ENCODE measurements at regions not wholly inside any gene's neighbourhood (a gene's known extent, or its start where the extent isn't known, plus 50 kb on each side); places are given as distances from the start of the nearest gene placed in this dataset.

DNA sequence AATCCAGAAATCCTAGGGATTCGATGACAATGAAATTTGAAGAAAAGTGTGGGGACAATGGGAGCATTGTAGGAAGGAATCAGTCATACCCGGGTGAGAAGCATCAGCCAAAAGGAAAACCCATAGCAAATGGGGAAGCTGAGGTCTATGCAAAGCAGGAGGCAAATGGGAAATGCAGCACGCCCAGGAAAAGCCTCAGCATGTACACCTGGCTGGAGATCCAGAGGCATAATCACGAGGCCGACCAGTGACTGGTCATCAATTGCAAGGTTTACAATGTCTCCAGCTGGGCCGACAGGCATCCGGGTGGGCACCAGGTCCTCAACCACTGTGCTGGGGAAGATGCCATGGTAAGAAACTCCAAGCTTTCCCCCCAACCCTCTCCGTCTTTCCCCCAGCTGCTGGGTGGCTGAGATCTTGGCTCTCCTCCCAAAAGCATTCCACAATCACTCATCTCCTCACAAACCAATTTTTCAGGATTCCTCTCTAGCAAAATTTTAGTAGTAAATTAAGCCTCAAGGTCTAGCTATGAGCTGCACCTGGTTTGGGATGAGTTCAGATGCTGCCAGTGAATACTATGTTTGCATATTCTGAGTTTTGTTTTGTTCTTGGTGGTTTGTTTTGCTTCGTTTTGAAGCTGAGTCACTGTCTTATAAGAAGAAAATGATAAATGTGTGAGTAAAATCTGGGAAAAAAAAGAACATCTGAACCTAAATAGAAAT, 98.0 kb upstream of the OR5AK2 start:
- H3K9me3 ChIP-seq: no peaks in the 10 kb centered on the region
- no peak overlapping the region for H3K27ac ChIP-seq
- intact Hi-C loops (cut with DNase I): no loop called here
- TF ChIP-seq, protein P1, sequence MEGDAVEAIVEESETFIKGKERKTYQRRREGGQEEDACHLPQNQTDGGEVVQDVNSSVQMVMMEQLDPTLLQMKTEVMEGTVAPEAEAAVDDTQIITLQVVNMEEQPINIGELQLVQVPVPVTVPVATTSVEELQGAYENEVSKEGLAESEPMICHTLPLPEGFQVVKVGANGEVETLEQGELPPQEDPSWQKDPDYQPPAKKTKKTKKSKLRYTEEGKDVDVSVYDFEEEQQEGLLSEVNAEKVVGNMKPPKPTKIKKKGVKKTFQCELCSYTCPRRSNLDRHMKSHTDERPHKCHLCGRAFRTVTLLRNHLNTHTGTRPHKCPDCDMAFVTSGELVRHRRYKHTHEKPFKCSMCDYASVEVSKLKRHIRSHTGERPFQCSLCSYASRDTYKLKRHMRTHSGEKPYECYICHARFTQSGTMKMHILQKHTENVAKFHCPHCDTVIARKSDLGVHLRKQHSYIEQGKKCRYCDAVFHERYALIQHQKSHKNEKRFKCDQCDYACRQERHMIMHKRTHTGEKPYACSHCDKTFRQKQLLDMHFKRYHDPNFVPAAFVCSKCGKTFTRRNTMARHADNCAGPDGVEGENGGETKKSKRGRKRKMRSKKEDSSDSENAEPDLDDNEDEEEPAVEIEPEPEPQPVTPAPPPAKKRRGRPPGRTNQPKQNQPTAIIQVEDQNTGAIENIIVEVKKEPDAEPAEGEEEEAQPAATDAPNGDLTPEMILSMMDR (IDR thresholded peaks at IDR 0.05): no peak
- H3K27me3 ChIP-seq (ENCODE audit: low read depth): no peaks in the 10 kb centered on the region
- H3K4me3 ChIP-seq: no peak overlapping the region
- H3K4me1 ChIP-seq: peaks cover 3% of the 10 kb centered on the region
- no peaks in the 10 kb centered on the region for H3K36me3 ChIP-seq
- ATAC-seq (no peak), DNase-seq (no peak)

DNA sequence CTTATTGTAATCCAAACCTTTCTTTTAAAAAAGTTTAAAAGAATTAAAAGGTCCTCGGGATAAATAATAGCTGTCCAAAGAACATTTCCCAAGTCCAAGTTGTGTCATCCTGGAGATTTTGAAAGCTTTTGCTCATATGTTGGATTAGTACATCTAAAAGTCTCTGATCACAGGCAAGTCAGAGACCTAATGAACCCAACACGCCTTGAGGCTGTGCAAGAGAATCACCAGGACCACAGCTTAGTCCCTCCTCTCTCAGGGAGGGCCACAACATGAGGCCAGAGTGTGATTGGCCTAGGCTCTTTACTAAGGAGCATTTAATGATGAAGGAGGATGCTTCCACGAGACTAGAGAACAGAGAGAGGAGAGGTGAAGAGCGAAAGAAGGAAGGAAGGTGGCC, 98.7 kb upstream of the OR5AK2 start:
- DNase-seq (no peak), ATAC-seq (no peak)
- intact Hi-C loops (cut with DNase I): no loop called here
- H3K4me1 ChIP-seq: peaks cover 5% of the 10 kb centered on the region
- no peak overlapping the region for H3K4me3 ChIP-seq
- H3K27me3 ChIP-seq (ENCODE audit: low read depth): no peaks in the 10 kb centered on the region
- no peaks in the 10 kb centered on the region for H3K9me3 ChIP-seq
- no peaks in the 10 kb centered on the region for H3K36me3 ChIP-seq
- H3K27ac ChIP-seq: no peak overlapping the region
- TF ChIP-seq, protein P1 (IDR thresholded peaks at IDR 0.05): no peak

DNA sequence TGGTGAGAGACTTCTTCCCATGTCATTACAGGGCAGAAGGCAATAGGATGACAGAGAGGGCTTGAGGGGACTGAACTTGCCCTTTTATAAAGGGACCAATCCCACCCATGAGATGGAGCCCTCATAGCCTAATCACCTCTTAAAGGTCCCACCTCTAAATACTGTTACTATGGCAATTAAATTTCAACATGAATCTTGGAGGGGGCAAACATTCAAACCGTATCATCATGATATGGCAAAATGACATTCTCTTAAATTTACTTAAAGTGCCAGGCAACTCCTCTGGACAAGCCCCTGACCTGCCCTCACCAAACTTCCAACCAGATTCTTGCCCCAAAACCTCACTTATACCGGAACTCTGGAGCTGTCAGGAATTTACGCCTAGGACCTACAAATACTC, 100.8 kb upstream of the OR5AK2 start:
- TF ChIP-seq, protein P1 (IDR thresholded peaks at IDR 0.05): no peak
- ATAC-seq (no peak), DNase-seq (no peak)
- peaks cover 12% of the 10 kb centered on the region for H3K4me1 ChIP-seq
- H3K27me3 ChIP-seq (ENCODE audit: low read depth): no peaks in the 10 kb centered on the region
- no peaks in the 10 kb centered on the region for H3K9me3 ChIP-seq
- H3K36me3 ChIP-seq: no peaks in the 10 kb centered on the region
- no peak overlapping the region for H3K4me3 ChIP-seq
- intact Hi-C loops (cut with DNase I): no loop called here
- no peak overlapping the region for H3K27ac ChIP-seq

DNA sequence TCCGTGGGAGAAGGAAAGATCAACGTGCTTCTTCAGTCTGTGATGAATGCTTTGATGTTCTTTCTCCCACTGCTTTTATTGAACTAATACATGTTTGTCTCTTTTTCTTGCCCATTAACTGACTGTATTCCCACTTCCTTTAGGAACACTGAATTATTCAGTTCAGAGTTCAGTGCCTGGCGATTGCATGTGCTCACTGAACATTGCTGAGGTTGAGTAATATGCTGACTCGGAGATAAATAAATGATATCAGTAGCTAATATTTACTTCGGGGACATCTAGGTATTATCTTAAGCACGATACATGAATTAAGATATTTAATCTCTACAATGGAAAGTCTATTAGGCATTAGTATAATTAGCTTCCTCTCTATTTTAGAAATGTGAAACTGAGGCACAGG, 102.3 kb upstream of the OR5AK2 start:
- ATAC-seq (no peak), DNase-seq (no peak)
- H3K4me3 ChIP-seq: no peak overlapping the region
- H3K9me3 ChIP-seq: no peaks in the 10 kb centered on the region
- no peaks in the 10 kb centered on the region for H3K36me3 ChIP-seq
- intact Hi-C loops (cut with DNase I): no loop called here
- no peaks in the 10 kb centered on the region for H3K27me3 ChIP-seq (ENCODE audit: low read depth)
- no peak overlapping the region for H3K27ac ChIP-seq
- peaks cover 12% of the 10 kb centered on the region for H3K4me1 ChIP-seq
- TF ChIP-seq, protein P1 (IDR thresholded peaks at IDR 0.05): no peak

DNA sequence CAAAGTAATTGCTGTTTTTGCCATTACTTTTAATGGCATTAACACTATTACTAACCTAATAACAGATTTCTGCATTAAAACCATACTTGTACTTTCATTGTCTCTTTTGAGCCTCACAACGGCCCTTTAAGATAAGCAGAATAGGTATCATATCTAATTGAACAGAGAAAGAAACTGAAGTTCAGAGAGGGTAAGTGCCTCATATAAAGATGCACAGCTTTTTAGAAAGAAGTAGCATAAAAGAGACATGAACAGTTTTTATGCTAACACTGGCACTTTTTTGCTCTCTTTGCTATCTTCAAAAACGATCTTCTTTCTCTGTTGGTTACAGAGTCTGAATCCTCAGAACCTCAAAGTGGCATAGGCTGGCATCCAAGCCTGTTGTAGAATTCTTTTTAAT, 102.9 kb upstream of the OR5AK2 start:
- Histone ChIP-seq H3K36me3 (no peaks in the 10 kb centered on the region), H3K4me3 (no peak overlapping the region), H3K4me1 (peaks cover 12% of the 10 kb centered on the region), H3K9me3 (no peaks in the 10 kb centered on the region), H3K27me3 (ENCODE audit: low read depth) (no peaks in the 10 kb centered on the region), H3K27ac (no peak overlapping the region)
- intact Hi-C loops (cut with DNase I): no loop called here
- ATAC-seq (no peak), DNase-seq (no peak)
- TF ChIP-seq, protein P1 (IDR thresholded peaks at IDR 0.05): no peak

Data from lower lobe of right lung (tissue), 2 donors.